ENCODE measurements at regions not wholly inside any gene's neighbourhood (a gene's known extent, or its start where the extent isn't known, plus 50 kb on each side); places are given as distances from the start of the nearest gene placed in this dataset.

DNA sequence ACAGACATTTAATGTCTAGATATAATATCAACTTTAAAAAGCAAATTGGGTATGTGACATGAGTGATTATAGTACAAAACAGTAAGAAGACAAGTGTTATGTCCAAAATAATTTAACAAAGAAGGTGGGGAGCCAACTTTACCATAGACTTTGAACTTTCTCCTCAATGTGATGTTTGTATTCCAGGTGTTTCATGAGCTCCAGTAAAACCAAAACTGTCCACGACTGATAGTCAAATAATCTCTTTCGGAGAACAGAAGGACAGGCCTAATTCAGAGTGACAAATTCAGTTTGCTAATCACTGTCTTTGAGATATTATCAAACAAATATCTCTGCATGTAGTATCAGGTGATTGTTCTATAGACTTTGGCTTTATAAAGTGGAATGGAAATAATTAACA lies 1112.6 kb downstream of the SLC6A15 start:
- Histone ChIP-seq H3K4me3 (no peak overlapping the region), H3K4me1 (no peaks in the 10 kb centered on the region), H3K9me3 (no peaks in the 10 kb centered on the region), H3K27ac (no peak overlapping the region), H3K36me3 (replicated peaks in 1 of 2; ENCODE audit: insufficient read depth in 1 of 2, low read depth in 2 of 2) (no peaks in the 10 kb centered on the region), H3K27me3 (no peaks in the 10 kb centered on the region)
- 52 to 58% methylated on average over 2 of the region's 2 CpGs for WGBS, 2 donors
- no peak for DNase-seq
- no peak for ATAC-seq
- intact Hi-C loops (cut with DNase I): no loop called here
- TF ChIP-seq POLR2A (IDR thresholded peaks at IDR 0.05) (no peak), CTCF (IDR thresholded peaks at IDR 0.05) (no peak)

DNA sequence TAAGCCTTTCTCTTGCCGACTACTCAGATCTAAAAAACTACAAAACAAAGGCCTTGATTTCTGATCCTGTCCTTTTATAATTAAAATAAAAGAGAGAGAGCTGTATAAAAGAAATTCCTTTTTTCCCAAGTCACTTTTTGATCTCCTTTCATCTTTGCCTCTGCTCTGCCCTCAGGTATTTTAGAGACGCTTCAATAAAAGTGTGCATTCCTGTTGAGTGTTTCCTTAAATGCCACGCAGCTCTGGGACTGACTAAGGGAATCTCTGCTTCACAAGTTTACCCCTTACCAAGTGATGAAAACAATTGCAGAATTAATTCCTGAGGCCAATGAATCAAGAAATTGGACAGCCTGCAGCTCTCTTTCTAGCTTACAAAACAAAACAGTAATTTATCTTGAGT lies 1109.8 kb downstream of the TMTC2 start:
- TF ChIP-seq POLR2A (IDR thresholded peaks at IDR 0.05) (no peak), CTCF (IDR thresholded peaks at IDR 0.05) (no peak)
- no peaks in the 10 kb centered on the region for H3K4me1 ChIP-seq
- intact Hi-C loops (cut with DNase I): no loop called here
- WGBS, 2 donors: 55 to 56% methylated on average over 3 of the region's 3 CpGs
- H3K27me3 ChIP-seq: no peaks in the 10 kb centered on the region
- H3K4me3 ChIP-seq: no peak overlapping the region
- H3K9me3 ChIP-seq: no peaks in the 10 kb centered on the region
- DNase-seq: no peak
- H3K36me3 ChIP-seq (replicated peaks in 1 of 2; ENCODE audit: insufficient read depth in 1 of 2, low read depth in 2 of 2): no peaks in the 10 kb centered on the region
- H3K27ac ChIP-seq: no peak overlapping the region
- ATAC-seq: no peak

DNA sequence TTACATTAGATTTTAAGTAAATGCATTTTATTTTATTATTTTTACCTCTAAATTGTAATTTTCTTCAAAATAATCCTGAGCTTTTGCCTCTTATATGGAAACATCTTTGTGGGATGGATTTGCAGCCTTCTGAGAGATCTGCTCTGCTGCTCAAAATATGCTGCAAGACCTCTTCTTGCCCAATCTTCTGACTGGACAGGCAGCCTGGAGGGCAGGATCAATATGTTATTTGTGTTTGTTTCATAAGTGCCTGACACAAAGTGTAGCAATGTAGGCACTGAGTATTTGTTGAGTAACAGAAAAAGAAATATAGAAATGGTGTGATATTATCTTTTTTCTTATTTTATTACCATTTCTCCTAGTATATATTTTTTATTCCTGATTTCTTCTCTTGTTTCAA lies 1106.9 kb downstream of the TMTC2 start:
- no peak for ATAC-seq
- Histone ChIP-seq H3K36me3 (replicated peaks in 1 of 2; ENCODE audit: insufficient read depth in 1 of 2, low read depth in 2 of 2) (no peaks in the 10 kb centered on the region), H3K4me3 (no peak overlapping the region), H3K27me3 (no peaks in the 10 kb centered on the region), H3K9me3 (no peaks in the 10 kb centered on the region), H3K4me1 (no peaks in the 10 kb centered on the region), H3K27ac (no peak overlapping the region)
- no peak for DNase-seq
- intact Hi-C loops (cut with DNase I): no loop called here
- TF ChIP-seq POLR2A (IDR thresholded peaks at IDR 0.05) (no peak), CTCF (IDR thresholded peaks at IDR 0.05) (no peak)

- ATAC-seq (no peak), DNase-seq (no peak)
- Histone ChIP-seq H3K4me3 (no peak overlapping the region), H3K4me1 (no peaks in the 10 kb centered on the region), H3K27me3 (no peaks in the 10 kb centered on the region), H3K36me3 (replicated peaks in 1 of 2; ENCODE audit: insufficient read depth in 1 of 2, low read depth in 2 of 2) (no peaks in the 10 kb centered on the region), H3K27ac (no peak overlapping the region), H3K9me3 (no peaks in the 10 kb centered on the region)
- intact Hi-C loops (cut with DNase I): no loop called here
- 66 to 79% methylated on average over 7 of the region's 7 CpGs for WGBS, 2 donors
- TF ChIP-seq CTCF (IDR thresholded peaks at IDR 0.05) (no peak), POLR2A (IDR thresholded peaks at IDR 0.05) (no peak)
Measured at GRCh38 chr12:83784298-83784890, 1097.7 kb downstream of the TMTC2 start.

DNA sequence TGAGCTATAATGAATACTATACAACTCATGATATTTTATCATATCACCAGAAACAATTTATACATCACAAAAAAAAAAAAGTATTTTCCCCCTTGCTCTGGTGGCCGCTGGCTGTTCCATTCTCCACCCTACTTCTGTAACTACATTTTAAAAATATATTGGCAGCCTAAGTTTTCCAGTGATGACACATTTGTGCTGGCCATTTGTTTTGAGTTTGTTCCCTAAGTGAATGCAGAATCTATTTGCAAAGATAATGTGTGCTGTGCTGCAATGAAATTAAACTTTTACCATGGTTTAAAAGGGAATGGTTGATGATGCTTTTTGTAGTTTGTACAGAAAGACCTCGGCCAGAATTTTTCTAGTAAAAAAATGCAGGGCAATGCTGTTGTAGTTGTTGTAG lies 1092.8 kb downstream of the TMTC2 start:
- intact Hi-C loops (cut with DNase I): no loop called here
- no peaks in the 10 kb centered on the region for H3K9me3 ChIP-seq
- H3K4me3 ChIP-seq: no peak overlapping the region
- no peaks in the 10 kb centered on the region for H3K27me3 ChIP-seq
- no peak overlapping the region for H3K27ac ChIP-seq
- ATAC-seq (no peak), DNase-seq (no peak)
- WGBS, 2 donors: 53 to 84% methylated on average over 2 of the region's 2 CpGs
- no peaks in the 10 kb centered on the region for H3K4me1 ChIP-seq
- H3K36me3 ChIP-seq (replicated peaks in 1 of 2; ENCODE audit: insufficient read depth in 1 of 2, low read depth in 2 of 2): no peaks in the 10 kb centered on the region
- TF ChIP-seq POLR2A (IDR thresholded peaks at IDR 0.05) (no peak), CTCF (IDR thresholded peaks at IDR 0.05) (no peak)
